ENCODE measurements at regions not wholly inside any gene's neighbourhood (a gene's known extent, or its start where the extent isn't known, plus 50 kb on each side); places are given as distances from the start of the nearest gene placed in this dataset.

GRCh38 chr4:175871774-175872405, 59.8 kb upstream of the GPM6A start:
- Histone ChIP-seq H3K4me3 (ENCODE audit: low read length) (no peak overlapping the region), H3K36me3 (ENCODE audit: control insufficient read depth, insufficient read depth, low read length) (no peaks in the 10 kb centered on the region), H3K4me1 (ENCODE audit: control insufficient read depth, insufficient read depth, low read length) (no peaks in the 10 kb centered on the region), H3K27me3 (ENCODE audit: control insufficient read depth, insufficient read depth, low read length) (no peaks in the 10 kb centered on the region), H3K27ac (ENCODE audit: low read length) (no peak overlapping the region), H3K9me3 (replicated peaks; ENCODE audit: control insufficient read depth, low read depth, low read length) (no peaks in the 10 kb centered on the region)
- no CpG with 5 or more reads among the region's 2 CpGs for WGBS (ENCODE audit: insufficient coverage)
- peak; percentile 6 for DNase-seq

- no peaks in the 10 kb centered on the region for H3K4me1 ChIP-seq (ENCODE audit: control insufficient read depth, insufficient read depth, low read length)
- H3K9me3 ChIP-seq (replicated peaks; ENCODE audit: control insufficient read depth, low read depth, low read length), result peaks cover 2% of the 10 kb centered on the region
- 83% methylated on average over 1 of the region's 1 CpG for WGBS (ENCODE audit: insufficient coverage)
- no peaks in the 10 kb centered on the region for H3K36me3 ChIP-seq (ENCODE audit: control insufficient read depth, insufficient read depth, low read length)
- no peak overlapping the region for H3K27ac ChIP-seq (ENCODE audit: low read length)
- DNase-seq, result no peak
- no peak overlapping the region for H3K4me3 ChIP-seq (ENCODE audit: low read length)
- H3K27me3 ChIP-seq (ENCODE audit: control insufficient read depth, insufficient read depth, low read length), result no peaks in the 10 kb centered on the region
Measured at GRCh38 chr4:175873707-175874106, 61.6 kb upstream of the GPM6A start.

GRCh38 chr4:175874306-175874705, 62.2 kb upstream of the GPM6A start:
- no peak for DNase-seq
- Histone ChIP-seq H3K27me3 (ENCODE audit: control insufficient read depth, insufficient read depth, low read length) (no peaks in the 10 kb centered on the region), H3K27ac (ENCODE audit: low read length) (no peak overlapping the region), H3K4me1 (ENCODE audit: control insufficient read depth, insufficient read depth, low read length) (no peaks in the 10 kb centered on the region), H3K4me3 (ENCODE audit: low read length) (no peak overlapping the region), H3K9me3 (replicated peaks; ENCODE audit: control insufficient read depth, low read depth, low read length) (peaks cover 2% of the 10 kb centered on the region), H3K36me3 (ENCODE audit: control insufficient read depth, insufficient read depth, low read length) (no peaks in the 10 kb centered on the region)
- 67% methylated on average over 5 of the region's 5 CpGs for WGBS (ENCODE audit: insufficient coverage)

GRCh38 chr4:175875993-175876771, 64.1 kb upstream of the GPM6A start:
- H3K4me1 ChIP-seq (ENCODE audit: control insufficient read depth, insufficient read depth, low read length), result no peaks in the 10 kb centered on the region
- no peak for DNase-seq
- WGBS (ENCODE audit: insufficient coverage), result 82% methylated on average over 2 of the region's 5 CpGs

GRCh38 chr4:175882891-175883290, 70.8 kb upstream of the GPM6A start:
- Histone ChIP-seq H3K4me1 (ENCODE audit: control insufficient read depth, insufficient read depth, low read length) (no peaks in the 10 kb centered on the region), H3K4me3 (ENCODE audit: low read length) (no peak overlapping the region), H3K27ac (ENCODE audit: low read length) (no peak overlapping the region)

More at GRCh38 chr4:175875993-175876771, 64.1 kb upstream of the GPM6A start:
- Histone ChIP-seq H3K27me3 (ENCODE audit: control insufficient read depth, insufficient read depth, low read length) (no peaks in the 10 kb centered on the region), H3K36me3 (ENCODE audit: control insufficient read depth, insufficient read depth, low read length) (no peaks in the 10 kb centered on the region), H3K9me3 (replicated peaks; ENCODE audit: control insufficient read depth, low read depth, low read length) (peaks cover 2% of the 10 kb centered on the region), H3K4me3 (ENCODE audit: low read length) (no peak overlapping the region), H3K27ac (ENCODE audit: low read length) (no peak overlapping the region)

GRCh38 chr4:175884048-175884447, 72.0 kb upstream of the GPM6A start:
- no peaks in the 10 kb centered on the region for H3K27me3 ChIP-seq (ENCODE audit: control insufficient read depth, insufficient read depth, low read length)
- no peak overlapping the region for H3K4me3 ChIP-seq (ENCODE audit: low read length)
- H3K36me3 ChIP-seq (ENCODE audit: control insufficient read depth, insufficient read depth, low read length), result no peaks in the 10 kb centered on the region
- no peak overlapping the region for H3K27ac ChIP-seq (ENCODE audit: low read length)
- DNase-seq, result no peak
- H3K9me3 ChIP-seq (replicated peaks; ENCODE audit: control insufficient read depth, low read depth, low read length), result no peaks in the 10 kb centered on the region
- no CpG with 5 or more reads among the region's 4 CpGs for WGBS (ENCODE audit: insufficient coverage)
- H3K4me1 ChIP-seq (ENCODE audit: control insufficient read depth, insufficient read depth, low read length), result no peaks in the 10 kb centered on the region

More at GRCh38 chr4:175882891-175883290, 70.8 kb upstream of the GPM6A start:
- no peaks in the 10 kb centered on the region for H3K27me3 ChIP-seq (ENCODE audit: control insufficient read depth, insufficient read depth, low read length)
- peaks cover 2% of the 10 kb centered on the region for H3K9me3 ChIP-seq (replicated peaks; ENCODE audit: control insufficient read depth, low read depth, low read length)
- DNase-seq, result no peak
- no peaks in the 10 kb centered on the region for H3K36me3 ChIP-seq (ENCODE audit: control insufficient read depth, insufficient read depth, low read length)

GRCh38 chr4:175891231-175891630, 79.2 kb upstream of the GPM6A start:
- Histone ChIP-seq H3K27ac (ENCODE audit: low read length) (no peak overlapping the region), H3K9me3 (replicated peaks; ENCODE audit: control insufficient read depth, low read depth, low read length) (no peaks in the 10 kb centered on the region), H3K27me3 (ENCODE audit: control insufficient read depth, insufficient read depth, low read length) (no peaks in the 10 kb centered on the region), H3K36me3 (ENCODE audit: control insufficient read depth, insufficient read depth, low read length) (no peaks in the 10 kb centered on the region), H3K4me1 (ENCODE audit: control insufficient read depth, insufficient read depth, low read length) (no peaks in the 10 kb centered on the region), H3K4me3 (ENCODE audit: low read length) (no peak overlapping the region)
- WGBS (ENCODE audit: insufficient coverage), result no CpG with 5 or more reads among the region's 4 CpGs
- DNase-seq, result no peak

- H3K27me3 ChIP-seq (ENCODE audit: control insufficient read depth, insufficient read depth, low read length), result no peaks in the 10 kb centered on the region
- no peaks in the 10 kb centered on the region for H3K36me3 ChIP-seq (ENCODE audit: control insufficient read depth, insufficient read depth, low read length)
- no peak overlapping the region for H3K4me3 ChIP-seq (ENCODE audit: low read length)
- H3K9me3 ChIP-seq (replicated peaks; ENCODE audit: control insufficient read depth, low read depth, low read length), result no peaks in the 10 kb centered on the region
- no CpG with 5 or more reads among the region's 2 CpGs for WGBS (ENCODE audit: insufficient coverage)
- no peak overlapping the region for H3K27ac ChIP-seq (ENCODE audit: low read length)
- DNase-seq, result peak; percentile 55
- H3K4me1 ChIP-seq (ENCODE audit: control insufficient read depth, insufficient read depth, low read length), result no peaks in the 10 kb centered on the region
Measured at GRCh38 chr4:175891851-175892250, 79.8 kb upstream of the GPM6A start.

- Histone ChIP-seq H3K27me3 (ENCODE audit: control insufficient read depth, insufficient read depth, low read length) (no peaks in the 10 kb centered on the region), H3K27ac (ENCODE audit: low read length) (no peak overlapping the region), H3K36me3 (ENCODE audit: control insufficient read depth, insufficient read depth, low read length) (no peaks in the 10 kb centered on the region), H3K4me1 (ENCODE audit: control insufficient read depth, insufficient read depth, low read length) (no peaks in the 10 kb centered on the region), H3K4me3 (ENCODE audit: low read length) (no peak overlapping the region), H3K9me3 (replicated peaks; ENCODE audit: control insufficient read depth, low read depth, low read length) (no peaks in the 10 kb centered on the region)
- WGBS (ENCODE audit: insufficient coverage), result no CpG with 5 or more reads among the region's 2 CpGs
- DNase-seq, result no peak
Measured at GRCh38 chr4:175905925-175906324, 93.9 kb upstream of the GPM6A start.

- Histone ChIP-seq H3K27ac (ENCODE audit: low read length) (no peak overlapping the region), H3K4me3 (ENCODE audit: low read length) (no peak overlapping the region), H3K4me1 (ENCODE audit: control insufficient read depth, insufficient read depth, low read length) (no peaks in the 10 kb centered on the region), H3K27me3 (ENCODE audit: control insufficient read depth, insufficient read depth, low read length) (no peaks in the 10 kb centered on the region), H3K9me3 (replicated peaks; ENCODE audit: control insufficient read depth, low read depth, low read length) (no peaks in the 10 kb centered on the region), H3K36me3 (ENCODE audit: control insufficient read depth, insufficient read depth, low read length) (no peaks in the 10 kb centered on the region)
- WGBS (ENCODE audit: insufficient coverage), result 49% methylated on average over 3 of the region's 5 CpGs
- DNase-seq, result peak; percentile 22
Measured at GRCh38 chr4:175906384-175906783, 94.3 kb upstream of the GPM6A start.
